Peyer's patch (tissue), 4 donors: ENCODE measurements at regions not wholly inside any gene's neighbourhood (a gene's known extent, or its start where the extent isn't known, plus 50 kb on each side); places are given as distances from the start of the nearest gene placed in this dataset.
"Not testable (repeated sequence)": the region's sequence is repeated elsewhere in the genome, so short reads cannot be mapped to it uniquely, and the experiment has no call there.

Experiments used
- DNase-seq, 3 donors: peaks; one replicate each; pipeline ENCODE4 v3.0.0-alpha.2; 2017 to 2019
- H3K27ac ChIP-seq, 4 donors: fragments of 200-600 bp; sonication (generic); one replicate each; pipeline ENCODE4 v1.5.1; 2016 to 2019
- H3K27me3 ChIP-seq, 2 donors: fragments of 200-600 bp; sonication (generic); one replicate each; pipeline ENCODE4 v1.5.1; 2019
- H3K36me3 ChIP-seq, 3 donors: fragments of 200-600 bp; sonication (generic); one replicate each; pipeline ENCODE4 v1.5.1; 2016 to 2019
- H3K4me1 ChIP-seq, 4 donors: fragments of 200-600 bp; sonication (generic); one replicate each; pipeline ENCODE4 v1.5.1; 2016 to 2019
- H3K4me3 ChIP-seq, 4 donors: fragments of 200-600 bp; sonication (generic); 1 replicate in 3 of 4; 2 replicates in 1 of 4; pipeline ENCODE4 v1.5.1; 2016 to 2019; ENCODE audit warnings: mild to moderate bottlenecking in 1 of 4
- H3K9me3 ChIP-seq, 4 donors: fragments of 200-600 bp; sonication (generic); one replicate each; pipeline ENCODE4 v1.5.1; 2016 to 2019; ENCODE audit warnings: mild to moderate bottlenecking in 1 of 4
- POLR2A ChIP-seq, 2 donors: fragments of 450-650 bp; IDR thresholded peaks; one replicate each; pipeline ENCODE4 v1.5.1; 2017; ENCODE audit warnings: antibody characterized with exemption in 2 of 2, mild to moderate bottlenecking in 2 of 2, moderate library complexity in 2 of 2
- TF ChIP-seq, protein P1 (sequence below), 6 experiments: fragments of 450-650 bp in 4 of 6; fragments of 200-600 bp in 2 of 6; sonication (generic) in 1 of 6; IDR thresholded peaks; one replicate each; pipeline ENCODE4 v1.5.1; 2017 to 2019; ENCODE audit warnings: antibody characterized with exemption in 6 of 6, mild to moderate bottlenecking in 3 of 6, moderate library complexity in 1 of 6

DNA sequence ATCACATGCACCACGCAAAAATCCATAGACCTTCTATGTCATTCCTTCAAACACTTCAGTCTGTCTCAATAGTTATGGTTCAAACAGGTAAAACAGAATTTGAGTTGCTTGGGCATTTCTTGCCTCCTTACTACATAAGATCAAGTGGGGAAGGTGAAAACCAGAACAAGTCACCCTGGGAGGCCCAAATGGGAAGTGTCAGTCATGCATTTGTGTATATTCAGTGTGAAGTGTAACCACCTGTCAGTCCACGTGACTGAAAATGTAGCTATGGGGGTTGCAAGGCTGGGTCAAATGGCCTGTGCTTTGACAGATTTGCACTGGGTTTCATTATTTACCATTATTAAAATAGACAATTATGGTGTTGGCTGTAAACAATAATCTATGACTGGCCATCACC lies 176.6 kb upstream of the VIPR2 start:
- Histone ChIP-seq H3K27ac (no peak overlapping the region), H3K4me3 (no peak overlapping the region), H3K36me3 (no peaks in the 10 kb centered on the region), H3K9me3 (no peaks in the 10 kb centered on the region), H3K4me1 (no peaks in the 10 kb centered on the region), H3K27me3 (peaks cover 0 to 3% of the 10 kb centered on the region in 2 donors)
- no peak for TF ChIP-seq POLR2A (IDR thresholded peaks at IDR 0.05)
- TF ChIP-seq, protein P1, sequence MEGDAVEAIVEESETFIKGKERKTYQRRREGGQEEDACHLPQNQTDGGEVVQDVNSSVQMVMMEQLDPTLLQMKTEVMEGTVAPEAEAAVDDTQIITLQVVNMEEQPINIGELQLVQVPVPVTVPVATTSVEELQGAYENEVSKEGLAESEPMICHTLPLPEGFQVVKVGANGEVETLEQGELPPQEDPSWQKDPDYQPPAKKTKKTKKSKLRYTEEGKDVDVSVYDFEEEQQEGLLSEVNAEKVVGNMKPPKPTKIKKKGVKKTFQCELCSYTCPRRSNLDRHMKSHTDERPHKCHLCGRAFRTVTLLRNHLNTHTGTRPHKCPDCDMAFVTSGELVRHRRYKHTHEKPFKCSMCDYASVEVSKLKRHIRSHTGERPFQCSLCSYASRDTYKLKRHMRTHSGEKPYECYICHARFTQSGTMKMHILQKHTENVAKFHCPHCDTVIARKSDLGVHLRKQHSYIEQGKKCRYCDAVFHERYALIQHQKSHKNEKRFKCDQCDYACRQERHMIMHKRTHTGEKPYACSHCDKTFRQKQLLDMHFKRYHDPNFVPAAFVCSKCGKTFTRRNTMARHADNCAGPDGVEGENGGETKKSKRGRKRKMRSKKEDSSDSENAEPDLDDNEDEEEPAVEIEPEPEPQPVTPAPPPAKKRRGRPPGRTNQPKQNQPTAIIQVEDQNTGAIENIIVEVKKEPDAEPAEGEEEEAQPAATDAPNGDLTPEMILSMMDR (IDR thresholded peaks at IDR 0.05) = no peak
- DNase-seq = no peak

DNA sequence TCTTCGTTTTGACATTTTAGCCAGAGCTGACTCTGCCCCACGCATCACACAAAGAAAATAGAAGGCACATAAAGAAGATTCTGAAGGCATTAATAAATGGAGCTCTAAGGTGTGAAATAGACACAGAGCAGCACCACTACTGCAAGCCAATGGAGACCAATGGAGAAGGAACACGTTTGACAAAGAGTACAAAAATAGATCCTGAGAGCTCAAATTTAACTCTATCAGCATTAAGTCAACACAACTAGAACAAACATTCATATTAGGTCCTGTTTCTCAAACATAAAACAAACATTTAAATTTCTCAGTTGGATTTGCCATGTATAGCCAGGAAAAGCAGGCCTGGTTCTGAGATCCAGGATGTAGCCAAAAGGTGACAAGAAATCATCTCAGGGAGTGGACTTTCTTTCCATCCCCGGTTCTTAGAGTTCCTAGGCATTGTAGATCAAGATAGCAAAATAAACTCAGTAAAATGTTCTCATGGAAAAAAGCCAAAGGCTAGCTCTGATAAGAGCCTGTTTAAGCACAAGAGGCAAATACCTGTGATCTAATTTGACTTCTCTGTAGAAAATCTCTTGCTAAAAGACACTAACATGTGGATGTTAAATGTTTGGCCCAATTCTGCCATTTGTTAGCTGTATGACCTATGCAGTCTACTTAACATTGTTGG lies 174.2 kb upstream of the VIPR2 start:
- Histone ChIP-seq H3K27ac (no peak overlapping the region), H3K27me3 (peaks cover 0 to 3% of the 10 kb centered on the region in 2 donors)

DNA sequence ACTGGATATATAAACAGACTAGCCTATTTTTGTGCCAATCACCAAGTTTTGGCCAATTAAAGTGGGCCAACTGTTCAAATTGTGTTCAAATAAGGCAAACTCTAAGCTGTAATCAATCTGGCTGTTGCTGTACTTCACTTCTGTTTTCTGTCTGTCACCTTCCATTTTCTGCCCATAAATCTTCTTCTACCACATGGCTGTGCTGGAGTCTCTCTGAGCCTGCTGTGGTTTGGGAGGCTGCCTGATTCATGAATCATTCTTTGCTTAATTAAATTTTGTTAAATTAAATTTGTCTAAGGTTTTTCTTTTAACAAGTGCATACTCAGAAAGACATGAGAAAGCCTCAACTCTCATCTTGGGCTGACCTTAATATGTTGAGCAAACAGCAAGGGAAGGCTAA lies 172.6 kb upstream of the VIPR2 start:
- Histone ChIP-seq H3K27me3 (peaks cover 0 to 3% of the 10 kb centered on the region in 2 donors), H3K9me3 (no peaks in the 10 kb centered on the region), H3K27ac (no peak overlapping the region), H3K36me3 (no peaks in the 10 kb centered on the region), H3K4me1 (no peaks in the 10 kb centered on the region), H3K4me3 (no peak overlapping the region)
- TF ChIP-seq, protein P1 (IDR thresholded peaks at IDR 0.05) = no peak
- no peak for TF ChIP-seq POLR2A (IDR thresholded peaks at IDR 0.05)
- no peak for DNase-seq

More for the DNA sequence above, 174.2 kb upstream of the VIPR2 start:
- no peaks in the 10 kb centered on the region for H3K4me1 ChIP-seq
- no peak for DNase-seq
- no peaks in the 10 kb centered on the region for H3K9me3 ChIP-seq
- TF ChIP-seq, protein P1 (IDR thresholded peaks at IDR 0.05) = no peak
- TF ChIP-seq POLR2A (IDR thresholded peaks at IDR 0.05) = no peak
- H3K36me3 ChIP-seq = no peaks in the 10 kb centered on the region
- H3K4me3 ChIP-seq = no peak overlapping the region

DNA sequence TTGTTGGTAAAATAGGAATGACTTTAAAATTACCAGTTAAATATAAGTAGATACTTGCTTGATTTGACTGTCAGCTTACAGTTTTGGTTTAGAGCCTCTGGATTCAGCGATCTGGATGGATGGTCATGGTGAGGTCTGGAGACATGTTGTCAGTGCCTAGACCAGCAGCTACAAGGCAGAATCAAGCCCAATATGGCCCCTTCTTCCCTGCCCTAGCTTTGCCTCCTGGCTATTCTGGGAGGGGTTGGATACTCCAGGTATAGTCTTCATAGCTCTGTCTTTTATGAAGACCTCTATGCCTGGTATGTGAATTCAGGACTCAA lies 166.5 kb upstream of the VIPR2 start:
- H3K4me3 ChIP-seq = no peak overlapping the region
- no peaks in the 10 kb centered on the region for H3K4me1 ChIP-seq
- no peaks in the 10 kb centered on the region for H3K9me3 ChIP-seq
- no peaks in the 10 kb centered on the region for H3K27me3 ChIP-seq
- no peak for TF ChIP-seq POLR2A (IDR thresholded peaks at IDR 0.05)
- TF ChIP-seq, protein P1 (IDR thresholded peaks at IDR 0.05) = no peak
- no peaks in the 10 kb centered on the region for H3K36me3 ChIP-seq
- H3K27ac ChIP-seq = no peak overlapping the region
- no peak for DNase-seq

DNA sequence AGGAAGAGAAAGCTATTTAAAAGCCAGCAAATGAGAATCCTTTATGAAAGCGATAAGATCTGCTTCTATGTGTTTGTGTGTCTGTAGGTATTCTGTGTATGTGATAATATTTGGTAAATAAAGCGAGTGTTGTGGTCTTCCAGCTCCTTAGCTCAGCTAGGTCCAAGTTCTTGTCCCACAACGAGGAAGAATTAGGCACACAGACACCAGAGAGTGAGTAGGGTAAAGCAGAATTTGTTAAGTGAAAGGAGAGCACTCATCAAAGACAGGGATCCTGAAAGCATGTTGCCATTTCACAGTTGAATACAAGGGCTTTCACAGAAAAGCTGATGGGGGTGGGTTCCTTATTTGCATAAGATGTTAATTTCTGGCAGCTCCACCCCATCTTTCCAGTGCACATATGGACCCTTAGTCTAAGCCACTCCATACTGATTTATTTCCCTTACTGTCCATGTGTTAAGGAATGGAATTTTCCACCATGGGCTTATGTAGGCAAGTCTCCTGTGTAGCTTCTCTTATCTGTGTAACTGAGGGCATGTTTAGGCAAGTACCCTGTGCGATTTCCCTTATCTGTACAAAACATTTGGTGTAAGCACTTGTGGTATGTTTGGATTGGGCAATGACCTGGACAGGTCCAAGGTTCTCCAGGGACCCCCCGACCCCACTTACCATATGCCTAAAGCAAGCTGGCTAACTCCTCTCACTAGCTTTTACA lies 165.9 kb upstream of the VIPR2 start:
- no peaks in the 10 kb centered on the region for H3K36me3 ChIP-seq
- no peak for DNase-seq
- no peaks in the 10 kb centered on the region for H3K9me3 ChIP-seq
- no peak overlapping the region for H3K27ac ChIP-seq
- no peaks in the 10 kb centered on the region for H3K4me1 ChIP-seq
- H3K4me3 ChIP-seq = no peak overlapping the region
- TF ChIP-seq, protein P1 (IDR thresholded peaks at IDR 0.05) = no peak
- no peak for TF ChIP-seq POLR2A (IDR thresholded peaks at IDR 0.05)
- H3K27me3 ChIP-seq = no peaks in the 10 kb centered on the region

DNA sequence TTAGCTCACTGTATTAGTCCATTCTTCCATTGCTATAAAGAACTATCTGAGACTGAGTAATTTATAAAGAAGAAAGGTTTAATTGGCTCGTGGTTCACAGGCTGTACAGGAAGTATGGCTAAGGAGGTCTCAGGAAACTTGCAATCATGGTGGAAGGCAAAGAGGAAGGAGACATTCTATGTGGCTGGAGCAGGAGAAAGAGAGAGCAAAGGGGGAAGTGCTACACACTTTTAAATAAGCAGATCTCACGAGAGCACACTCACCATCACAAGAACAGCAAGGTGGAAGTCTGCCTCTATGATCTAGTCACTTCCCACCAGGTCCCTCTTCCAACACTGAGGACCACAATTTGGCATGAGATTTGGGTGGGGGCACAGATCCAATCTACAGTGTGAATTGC lies 164.5 kb upstream of the VIPR2 start:
- H3K4me1 ChIP-seq = not testable (repeated sequence)

More for the DNA sequence above, 164.5 kb upstream of the VIPR2 start:
- not testable (repeated sequence) for H3K36me3 ChIP-seq, H3K4me3 ChIP-seq, H3K27me3 ChIP-seq, DNase-seq, H3K9me3 ChIP-seq, H3K27ac ChIP-seq
